ENCODE measurements at regions not wholly inside any gene's neighbourhood (a gene's known extent, or its start where the extent isn't known, plus 50 kb on each side); places are given as distances from the start of the nearest gene placed in this dataset.
"Not testable (repeated sequence)": the region's sequence is repeated elsewhere in the genome, so short reads cannot be mapped to it uniquely, and the experiment has no call there.

- DNase-seq = no peak
Observed at GRCh38 chr2:133888107-133888506, 319.8 kb upstream of the NCKAP5 start.

- no peak for DNase-seq
Observed at GRCh38 chr2:133888621-133889219, 320.5 kb upstream of the NCKAP5 start.

GRCh38 chr2:133892352-133892913 lies 324.2 kb upstream of the NCKAP5 start:
- no peak for DNase-seq

GRCh38 chr2:133894429-133894828 lies 326.2 kb upstream of the NCKAP5 start:
- no peak for DNase-seq

GRCh38 chr2:133897838-133898237 lies 329.6 kb upstream of the NCKAP5 start:
- DNase-seq = not testable (repeated sequence)

GRCh38 chr2:133900909-133901308 lies 332.6 kb upstream of the NCKAP5 start:
- no peak for DNase-seq

- no peak for DNase-seq
Observed at GRCh38 chr2:133906396-133906795, 338.1 kb upstream of the NCKAP5 start.

- no peak for DNase-seq
Observed at GRCh38 chr2:133906926-133907325, 338.7 kb upstream of the NCKAP5 start.

GRCh38 chr2:133908171-133908570 lies 339.9 kb upstream of the NCKAP5 start:
- no peak for DNase-seq

- no peak for DNase-seq
Observed at GRCh38 chr2:133918141-133918540, 335.7 kb upstream of the MGAT5 start.

GRCh38 chr2:133919285-133919684 lies 334.6 kb upstream of the MGAT5 start:
- DNase-seq = no peak

GRCh38 chr2:133927894-133928293 lies 326.0 kb upstream of the MGAT5 start:
- no peak for DNase-seq

GRCh38 chr2:133936096-133936495 lies 317.8 kb upstream of the MGAT5 start:
- no peak for DNase-seq

- no peak for DNase-seq
Observed at GRCh38 chr2:133936601-133937000, 317.3 kb upstream of the MGAT5 start.

GRCh38 chr2:133937669-133938068 lies 316.2 kb upstream of the MGAT5 start:
- no peak for DNase-seq

GRCh38 chr2:133940134-133940533 lies 313.7 kb upstream of the MGAT5 start:
- DNase-seq = no peak

GRCh38 chr2:133941666-133942065 lies 312.2 kb upstream of the MGAT5 start:
- DNase-seq = no peak

- no peak for DNase-seq
Observed at GRCh38 chr2:133942398-133942797, 311.5 kb upstream of the MGAT5 start.

- no peak for DNase-seq
Observed at GRCh38 chr2:133943108-133943507, 310.8 kb upstream of the MGAT5 start.

GRCh38 chr2:133945089-133945488 lies 308.8 kb upstream of the MGAT5 start:
- no peak for DNase-seq

- no peak for DNase-seq
Observed at GRCh38 chr2:133947057-133947456, 306.8 kb upstream of the MGAT5 start.

- no peak for DNase-seq
Observed at GRCh38 chr2:133948610-133949290, 305.1 kb upstream of the MGAT5 start.

- DNase-seq = no peak
Observed at GRCh38 chr2:133949595-133949994, 304.3 kb upstream of the MGAT5 start.

GRCh38 chr2:133951209-133951608 lies 302.7 kb upstream of the MGAT5 start:
- DNase-seq = no peak

- no peak for DNase-seq
Observed at GRCh38 chr2:133952420-133952819, 301.5 kb upstream of the MGAT5 start.

Measured in NCI-H1694 treated with DMSO at 0.1 percent for 48 hours (cell line).